ENCODE measurements at regions not wholly inside any gene's neighbourhood (a gene's known extent, or its start where the extent isn't known, plus 50 kb on each side); places are given as distances from the start of the nearest gene placed in this dataset.

- ATAC-seq (ENCODE audit: low read depth): no peak
- DNase-seq (ENCODE audit: low spot score): no peak
- Histone ChIP-seq H3K27me3 (ENCODE audit: insufficient read depth, poor library complexity, severe bottlenecking) (no peaks in the 10 kb centered on the region), H3K9me3 (ENCODE audit: severe bottlenecking) (peaks cover 2% of the 10 kb centered on the region), H3K27ac (ENCODE audit: poor library complexity, severe bottlenecking) (no peak overlapping the region), H3K36me3 (ENCODE audit: low read depth) (no peaks in the 10 kb centered on the region), H3K4me1 (ENCODE audit: insufficient read depth, poor library complexity, severe bottlenecking) (no peaks in the 10 kb centered on the region), H3K4me3 (ENCODE audit: severe bottlenecking) (no peak overlapping the region)
- no peak for TF ChIP-seq CTCF (IDR thresholded peaks at IDR 0.05; ENCODE audit: poor library complexity, severe bottlenecking)
These were observed 157.3 kb downstream of the KIF2B start for GRCh38 chr17:53979991-53980390.

- ATAC-seq (ENCODE audit: low read depth): no peak
- Histone ChIP-seq H3K36me3 (ENCODE audit: low read depth) (no peaks in the 10 kb centered on the region), H3K27ac (ENCODE audit: poor library complexity, severe bottlenecking) (no peak overlapping the region), H3K4me1 (ENCODE audit: insufficient read depth, poor library complexity, severe bottlenecking) (no peaks in the 10 kb centered on the region), H3K9me3 (ENCODE audit: severe bottlenecking) (no peaks in the 10 kb centered on the region), H3K27me3 (ENCODE audit: insufficient read depth, poor library complexity, severe bottlenecking) (no peaks in the 10 kb centered on the region), H3K4me3 (ENCODE audit: severe bottlenecking) (no peak overlapping the region)
- no peak for TF ChIP-seq CTCF (IDR thresholded peaks at IDR 0.05; ENCODE audit: poor library complexity, severe bottlenecking)
- DNase-seq (ENCODE audit: low spot score): no peak
These were observed 173.4 kb downstream of the KIF2B start for GRCh38 chr17:53996131-53996530.

GRCh38 chr17:53996890-53997289 is 174.2 kb downstream of the KIF2B start:
- no peak for DNase-seq (ENCODE audit: low spot score)
- no peaks in the 10 kb centered on the region for H3K4me1 ChIP-seq (ENCODE audit: insufficient read depth, poor library complexity, severe bottlenecking)

GRCh38 chr17:54007855-54008254 is 185.1 kb downstream of the KIF2B start:
- Histone ChIP-seq H3K9me3 (ENCODE audit: severe bottlenecking) (peaks cover 2% of the 10 kb centered on the region), H3K4me3 (ENCODE audit: severe bottlenecking) (no peak overlapping the region), H3K4me1 (ENCODE audit: insufficient read depth, poor library complexity, severe bottlenecking) (no peaks in the 10 kb centered on the region), H3K27me3 (ENCODE audit: insufficient read depth, poor library complexity, severe bottlenecking) (no peaks in the 10 kb centered on the region), H3K27ac (ENCODE audit: poor library complexity, severe bottlenecking) (no peak overlapping the region), H3K36me3 (ENCODE audit: low read depth) (no peaks in the 10 kb centered on the region)
- no peak for TF ChIP-seq CTCF (IDR thresholded peaks at IDR 0.05; ENCODE audit: poor library complexity, severe bottlenecking)
- no peak for DNase-seq (ENCODE audit: low spot score)
- no peak for ATAC-seq (ENCODE audit: low read depth)

More at GRCh38 chr17:53996890-53997289, 174.2 kb downstream of the KIF2B start:
- ATAC-seq (ENCODE audit: low read depth): no peak
- no peak for TF ChIP-seq CTCF (IDR thresholded peaks at IDR 0.05; ENCODE audit: poor library complexity, severe bottlenecking)
- Histone ChIP-seq H3K4me3 (ENCODE audit: severe bottlenecking) (no peak overlapping the region), H3K27ac (ENCODE audit: poor library complexity, severe bottlenecking) (no peak overlapping the region), H3K27me3 (ENCODE audit: insufficient read depth, poor library complexity, severe bottlenecking) (no peaks in the 10 kb centered on the region), H3K9me3 (ENCODE audit: severe bottlenecking) (no peaks in the 10 kb centered on the region), H3K36me3 (ENCODE audit: low read depth) (no peaks in the 10 kb centered on the region)

GRCh38 chr17:54009502-54009901 is 186.8 kb downstream of the KIF2B start:
- DNase-seq (ENCODE audit: low spot score) (no peak), ATAC-seq (ENCODE audit: low read depth) (no peak)
- Histone ChIP-seq H3K9me3 (ENCODE audit: severe bottlenecking) (peaks cover 5% of the 10 kb centered on the region), H3K4me1 (ENCODE audit: insufficient read depth, poor library complexity, severe bottlenecking) (no peaks in the 10 kb centered on the region), H3K4me3 (ENCODE audit: severe bottlenecking) (no peak overlapping the region), H3K36me3 (ENCODE audit: low read depth) (no peaks in the 10 kb centered on the region), H3K27me3 (ENCODE audit: insufficient read depth, poor library complexity, severe bottlenecking) (no peaks in the 10 kb centered on the region), H3K27ac (ENCODE audit: poor library complexity, severe bottlenecking) (no peak overlapping the region)
- no peak for TF ChIP-seq CTCF (IDR thresholded peaks at IDR 0.05; ENCODE audit: poor library complexity, severe bottlenecking)
